ENCODE measurements at regions not wholly inside any gene's neighbourhood (a gene's known extent, or its start where the extent isn't known, plus 50 kb on each side); places are given as distances from the start of the nearest gene placed in this dataset.

GRCh38 chr6:169858935-169859351 lies 107.5 kb downstream of the ERMARD start:
- Histone ChIP-seq H3K18ac (ENCODE audit: extremely low read depth, low read length) (no peak overlapping the region), H3K9me3 (ENCODE audit: insufficient read depth in 2 of 2, low read depth in 1 of 2, low read length in 1 of 2) (peaks cover 15 to 32% of the 10 kb centered on the region in 2 experiments; a peak in 3 of 4 replicates), H3K79me2 (ENCODE audit: control insufficient read depth in 1 of 2, insufficient read depth in 2 of 2, low read length in 2 of 2) (no peaks in the 10 kb centered on the region), H2BK12ac (ENCODE audit: low read depth, low read length) (no peak overlapping the region), H3K36me3 (ENCODE audit: control insufficient read depth in 2 of 4, insufficient read depth in 4 of 4, low read length in 3 of 4) (no peaks in the 10 kb centered on the region; a peak in 1 of 8 replicates), H4K91ac (replicated peaks; ENCODE audit: insufficient read length, low read length) (no peak overlapping the region), H4K8ac (ENCODE audit: extremely low read depth, insufficient read depth, low read length) (no peak overlapping the region), H3K23ac (ENCODE audit: insufficient read length) (no peak overlapping the region), H4K20me1 (replicated peaks in 1 of 2; ENCODE audit: control insufficient read depth in 1 of 2, insufficient read depth in 2 of 2, low read length in 2 of 2) (peaks cover 0 to 2% of the 10 kb centered on the region in 2 experiments), H3K4ac (replicated peaks; ENCODE audit: insufficient read length, low read depth, low read length) (no peak overlapping the region), H3K27me3 (replicated peaks in 1 of 4; ENCODE audit: control insufficient read depth in 3 of 4, extremely low read depth in 1 of 4, insufficient read depth in 3 of 4, low read length in 3 of 4) (no peaks in the 10 kb centered on the region), H3K79me1 (ENCODE audit: low read depth, low read length) (0 out of 2 replicates have a peak, but pooled peaks cover 3% of the 10 kb centered on the region), H4K5ac (ENCODE audit: insufficient read length, low read depth, low read length) (no peak overlapping the region), H2AFZ (ENCODE audit: low read length) (no peak overlapping the region), H3K23me2 (ENCODE audit: low read depth, low read length) (peaks cover 7% of the 10 kb centered on the region), H2AK5ac (ENCODE audit: low read depth, low read length) (no peak overlapping the region), H2BK120ac (replicated peaks; ENCODE audit: low read depth, low read length) (no peak overlapping the region), H3K4me2 (ENCODE audit: insufficient read depth in 1 of 2, low read depth in 2 of 2, low read length in 2 of 2) (no peak overlapping the region), H3K27ac (ENCODE audit: low read depth, low read length) (no peak overlapping the region), H2BK15ac (ENCODE audit: low read length) (no peak overlapping the region), H3K4me1 (replicated peaks in 1 of 4; ENCODE audit: control insufficient read depth in 3 of 4, insufficient read depth in 4 of 4, low read length in 3 of 4) (no peaks in the 10 kb centered on the region; a peak in 1 of 7 replicates), H2BK20ac (ENCODE audit: low read length) (no peak overlapping the region), H2BK5ac (ENCODE audit: low read depth, low read length) (no peak overlapping the region), H3K56ac (replicated peaks; ENCODE audit: insufficient read length, low read depth, low read length) (no peak overlapping the region), H3K14ac (ENCODE audit: insufficient read length) (no peak overlapping the region), H3K4me3 (ENCODE audit: extremely low read depth in 1 of 4, insufficient read depth in 2 of 4, low read depth in 3 of 4, low read length in 4 of 4) (no peak overlapping the region), H3K9ac (replicated peaks in 1 of 4; ENCODE audit: extremely low read depth in 1 of 4, low read depth in 3 of 4, low read length in 3 of 4) (no peak overlapping the region)
- TF ChIP-seq SRF (IDR thresholded peaks at IDR 0.05; ENCODE audit: low read depth, low read length) (no peak), ASH2L (IDR thresholded peaks at IDR 0.05; ENCODE audit: low read length) (no peak), POU5F1 (IDR thresholded peaks at IDR 0.05; ENCODE audit: low read depth, low read length) (no peak), RNF2 (IDR thresholded peaks at IDR 0.05; ENCODE audit: borderline replicate concordance, low read depth, low read length, missing control alignments, poor library complexity, severe bottlenecking) (no peak), POLR2AphosphoS5 (IDR thresholded peaks at IDR 0.05; ENCODE audit: low read depth, low read length) (no peak), NRF1 (IDR thresholded peaks at IDR 0.05; ENCODE audit: low read depth, low read length) (no peak), SP1 (IDR thresholded peaks at IDR 0.05; ENCODE audit: low read depth, low read length) (no peak), CHD2 (IDR thresholded peaks at IDR 0.05; ENCODE audit: low read length) (no peak), ATF3 (IDR thresholded peaks at IDR 0.05; ENCODE audit: insufficient read depth, low read depth, low read length) (no peak), TCF12 (IDR thresholded peaks at IDR 0.05; ENCODE audit: low read depth, low read length) (no peak)
- TF ChIP-seq, protein P1, sequence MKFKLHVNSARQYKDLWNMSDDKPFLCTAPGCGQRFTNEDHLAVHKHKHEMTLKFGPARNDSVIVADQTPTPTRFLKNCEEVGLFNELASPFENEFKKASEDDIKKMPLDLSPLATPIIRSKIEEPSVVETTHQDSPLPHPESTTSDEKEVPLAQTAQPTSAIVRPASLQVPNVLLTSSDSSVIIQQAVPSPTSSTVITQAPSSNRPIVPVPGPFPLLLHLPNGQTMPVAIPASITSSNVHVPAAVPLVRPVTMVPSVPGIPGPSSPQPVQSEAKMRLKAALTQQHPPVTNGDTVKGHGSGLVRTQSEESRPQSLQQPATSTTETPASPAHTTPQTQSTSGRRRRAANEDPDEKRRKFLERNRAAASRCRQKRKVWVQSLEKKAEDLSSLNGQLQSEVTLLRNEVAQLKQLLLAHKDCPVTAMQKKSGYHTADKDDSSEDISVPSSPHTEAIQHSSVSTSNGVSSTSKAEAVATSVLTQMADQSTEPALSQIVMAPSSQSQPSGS (IDR thresholded peaks at IDR 0.05; ENCODE audit: low read length), result no peak
- TF ChIP-seq, protein P2, sequence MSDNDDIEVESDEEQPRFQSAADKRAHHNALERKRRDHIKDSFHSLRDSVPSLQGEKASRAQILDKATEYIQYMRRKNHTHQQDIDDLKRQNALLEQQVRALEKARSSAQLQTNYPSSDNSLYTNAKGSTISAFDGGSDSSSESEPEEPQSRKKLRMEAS (IDR thresholded peaks at IDR 0.05), result no peak
- DNase-seq (ENCODE audit: low read depth in 1 of 2, low spot score in 2 of 2) (peak in 1 of 2 experiments; percentile 30), FAIRE-seq (no peak)
- ChIA-PET CTCF (ENCODE audit: partially characterized antibody) (interaction anchor here (1.1 to 1.4 kb wide), 2 partner anchors 27 to 69 kb away, joined by 4 to 8 read pairs; no protein-coding TSS in a partner anchor), POLR2A (ENCODE audit: partially characterized antibody) (interaction anchor here (1.5 kb wide), 1 partner anchor 9 kb away, joined by 3 read pairs; no protein-coding TSS in a partner anchor)
- 82% methylated on average over 8 of the region's 10 CpGs; no CpG with 5 or more reads in 1 of the 2 experiments for WGBS, 2 experiments (ENCODE audit: extremely low coverage in 1 of 2, insufficient coverage in 1 of 2, insufficient read length in 1 of 2, insufficient replicate concordance in 2 of 2, low coverage in 1 of 2, low lambda C conversion rate in 2 of 2, missing lambda C conversion rate in 1 of 2)

Measured in H1 (cell line).